ENCODE measurements at regions not wholly inside any gene's neighbourhood (a gene's known extent, or its start where the extent isn't known, plus 50 kb on each side); places are given as distances from the start of the nearest gene placed in this dataset.
A peak's percentile ranks its signal among the peaks of the same experiment; 100 is the strongest.

DNA sequence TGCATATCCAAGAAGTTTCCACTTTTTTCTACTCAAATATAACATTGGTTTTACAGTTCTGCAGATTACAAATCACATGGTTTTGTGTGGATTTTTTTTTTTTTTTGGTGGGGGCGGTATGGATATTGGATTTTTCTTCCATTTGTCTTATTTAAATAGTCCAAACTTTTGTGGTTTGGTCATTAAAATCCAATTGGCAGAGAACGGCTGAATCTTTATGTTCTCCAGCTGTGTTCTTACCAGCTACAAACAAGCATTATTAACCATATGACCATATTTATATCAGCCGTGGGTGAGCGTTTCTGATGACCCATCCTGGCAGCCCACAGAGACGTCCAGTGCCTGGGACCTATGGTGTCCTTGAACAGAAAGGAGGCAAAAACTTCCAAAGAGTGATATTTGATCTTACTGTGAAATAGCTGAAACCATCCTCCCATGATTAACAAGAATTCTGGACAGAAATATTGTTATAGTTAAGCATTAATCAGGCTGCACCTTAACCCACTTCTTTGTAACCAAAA, 200.4 kb downstream of the LYPLAL1 start:
- H3K36me3 ChIP-seq (ENCODE audit: control insufficient read depth, insufficient read depth, low read length), result no peaks in the 10 kb centered on the region
- H3K9me3 ChIP-seq (ENCODE audit: control insufficient read depth, low read length), result no peaks in the 10 kb centered on the region
- no peaks in the 10 kb centered on the region for H3K27me3 ChIP-seq (ENCODE audit: control insufficient read depth, insufficient read depth, low read length, poor library complexity, severe bottlenecking)
- no peak overlapping the region for H3K4me3 ChIP-seq (ENCODE audit: insufficient read depth, low read depth, low read length)
- 97% methylated on average over 4 of the region's 5 CpGs for WGBS, 2 experiments
- no peaks in the 10 kb centered on the region for H3K4me1 ChIP-seq (ENCODE audit: control insufficient read depth, insufficient read depth, low read length)
- no peak overlapping the region for H3K27ac ChIP-seq (ENCODE audit: insufficient read depth, low read depth, low read length, poor library complexity, severe bottlenecking)

GRCh38 chr1:219373616-219373935, 199.9 kb downstream of the LYPLAL1 start:
- Histone ChIP-seq H3K9me3 (ENCODE audit: control insufficient read depth, low read length) (no peaks in the 10 kb centered on the region), H3K27me3 (ENCODE audit: control insufficient read depth, insufficient read depth, low read length, poor library complexity, severe bottlenecking) (no peaks in the 10 kb centered on the region), H3K4me1 (ENCODE audit: control insufficient read depth, insufficient read depth, low read length) (no peaks in the 10 kb centered on the region), H3K36me3 (ENCODE audit: control insufficient read depth, insufficient read depth, low read length) (no peaks in the 10 kb centered on the region), H3K27ac (ENCODE audit: insufficient read depth, low read depth, low read length, poor library complexity, severe bottlenecking) (no peak overlapping the region), H3K4me3 (ENCODE audit: insufficient read depth, low read depth, low read length) (no peak overlapping the region)
- WGBS, 2 experiments, result 92 to 94% methylated on average over 1 of the region's 1 CpG

- no peak overlapping the region for H3K4me3 ChIP-seq (ENCODE audit: insufficient read depth, low read depth, low read length)
- H3K4me1 ChIP-seq (ENCODE audit: control insufficient read depth, insufficient read depth, low read length), result no peaks in the 10 kb centered on the region
- no peaks in the 10 kb centered on the region for H3K36me3 ChIP-seq (ENCODE audit: control insufficient read depth, insufficient read depth, low read length)
- H3K9me3 ChIP-seq (ENCODE audit: control insufficient read depth, low read length), result no peaks in the 10 kb centered on the region
- H3K27ac ChIP-seq (ENCODE audit: insufficient read depth, low read depth, low read length, poor library complexity, severe bottlenecking), result no peak overlapping the region
- H3K27me3 ChIP-seq (ENCODE audit: control insufficient read depth, insufficient read depth, low read length, poor library complexity, severe bottlenecking), result no peaks in the 10 kb centered on the region
- WGBS, 2 experiments, result 95 to 96% methylated on average over 6 of the region's 6 CpGs
Observed at GRCh38 chr1:219372916-219373615, 199.4 kb downstream of the LYPLAL1 start.

DNA sequence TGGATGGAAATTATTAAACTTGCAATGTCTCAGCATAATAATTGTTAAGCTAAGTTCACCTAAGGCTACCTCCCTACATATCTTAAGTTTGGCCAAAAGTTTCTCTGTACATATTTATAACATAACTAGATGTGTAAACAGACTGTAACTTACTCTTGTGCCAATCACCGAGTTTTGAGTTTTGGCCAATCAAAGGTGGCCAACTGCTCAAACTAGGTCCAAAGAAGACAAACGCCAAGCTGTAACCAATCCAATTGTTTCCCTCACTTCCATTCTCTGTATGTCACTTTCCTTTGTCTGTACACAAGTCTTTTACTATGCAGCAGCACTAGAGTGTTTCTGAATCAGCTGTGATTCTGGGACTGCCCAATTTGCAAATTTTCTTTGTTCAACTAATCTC, 197.8 kb downstream of the LYPLAL1 start:
- no peaks in the 10 kb centered on the region for H3K4me1 ChIP-seq (ENCODE audit: control insufficient read depth, insufficient read depth, low read length)
- no peaks in the 10 kb centered on the region for H3K9me3 ChIP-seq (ENCODE audit: control insufficient read depth, low read length)
- H3K27me3 ChIP-seq (ENCODE audit: control insufficient read depth, insufficient read depth, low read length, poor library complexity, severe bottlenecking), result no peaks in the 10 kb centered on the region
- no peak overlapping the region for H3K4me3 ChIP-seq (ENCODE audit: insufficient read depth, low read depth, low read length)
- WGBS, 2 experiments, result 89 to 94% methylated on average over 2 of the region's 2 CpGs
- no peaks in the 10 kb centered on the region for H3K36me3 ChIP-seq (ENCODE audit: control insufficient read depth, insufficient read depth, low read length)
- no peak overlapping the region for H3K27ac ChIP-seq (ENCODE audit: insufficient read depth, low read depth, low read length, poor library complexity, severe bottlenecking)

GRCh38 chr1:219367496-219367895, 193.8 kb downstream of the LYPLAL1 start:
- Histone ChIP-seq H3K9me3 (ENCODE audit: control insufficient read depth, low read length) (no peaks in the 10 kb centered on the region), H3K36me3 (ENCODE audit: control insufficient read depth, insufficient read depth, low read length) (no peaks in the 10 kb centered on the region), H3K27me3 (ENCODE audit: control insufficient read depth, insufficient read depth, low read length, poor library complexity, severe bottlenecking) (no peaks in the 10 kb centered on the region), H3K27ac (ENCODE audit: insufficient read depth, low read depth, low read length, poor library complexity, severe bottlenecking) (no peak overlapping the region), H3K4me1 (ENCODE audit: control insufficient read depth, insufficient read depth, low read length) (no peaks in the 10 kb centered on the region), H3K4me3 (ENCODE audit: insufficient read depth, low read depth, low read length) (no peak overlapping the region)
- WGBS, 2 experiments, result 93 to 98% methylated on average over 2 to 3 of the region's 3 CpGs

DNA sequence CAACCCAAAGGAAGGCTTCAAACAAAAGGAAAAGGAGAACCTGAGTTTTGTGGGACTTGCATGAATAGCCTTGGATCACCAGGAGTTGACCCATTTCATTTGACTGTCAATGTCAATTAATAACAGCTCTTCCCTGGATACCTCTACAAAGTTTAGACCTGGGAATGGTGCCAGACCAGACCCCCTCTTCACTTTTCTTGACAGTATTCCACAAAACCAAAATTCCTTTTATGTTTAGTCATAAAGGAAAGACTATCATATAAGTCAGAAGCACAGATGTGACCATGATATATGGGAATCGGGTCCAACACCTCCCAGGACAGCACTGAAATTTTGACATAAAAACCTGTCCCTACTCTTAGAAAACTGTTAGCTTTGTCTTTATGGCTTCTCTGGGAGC, 191.8 kb downstream of the LYPLAL1 start:
- 97 to 100% methylated on average over 1 of the region's 1 CpG for WGBS, 2 experiments
- no peaks in the 10 kb centered on the region for H3K4me1 ChIP-seq (ENCODE audit: control insufficient read depth, insufficient read depth, low read length)
- no peak overlapping the region for H3K4me3 ChIP-seq (ENCODE audit: insufficient read depth, low read depth, low read length)
- no peaks in the 10 kb centered on the region for H3K27me3 ChIP-seq (ENCODE audit: control insufficient read depth, insufficient read depth, low read length, poor library complexity, severe bottlenecking)
- H3K27ac ChIP-seq (ENCODE audit: insufficient read depth, low read depth, low read length, poor library complexity, severe bottlenecking), result no peak overlapping the region
- no peaks in the 10 kb centered on the region for H3K36me3 ChIP-seq (ENCODE audit: control insufficient read depth, insufficient read depth, low read length)
- no peaks in the 10 kb centered on the region for H3K9me3 ChIP-seq (ENCODE audit: control insufficient read depth, low read length)

DNA sequence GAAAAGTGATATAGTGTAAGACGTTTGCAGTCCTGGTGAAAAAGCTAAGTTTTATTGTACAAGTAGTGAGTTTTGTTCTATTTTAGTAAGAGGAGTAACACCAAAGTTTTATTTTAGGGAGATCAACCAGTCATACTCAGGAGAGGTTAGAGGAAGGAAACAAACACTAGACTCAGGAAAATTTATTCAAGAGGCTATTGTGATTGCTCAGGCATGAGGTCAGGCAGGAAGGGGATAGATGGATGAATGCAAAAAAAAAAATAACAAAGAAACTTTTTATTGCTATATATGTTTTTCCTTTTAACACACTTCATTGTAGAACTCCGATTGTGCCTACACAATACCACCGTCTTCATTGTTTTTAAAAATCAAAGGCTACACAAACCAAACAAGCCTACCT, 189.0 kb downstream of the LYPLAL1 start:
- H3K27me3 ChIP-seq (ENCODE audit: control insufficient read depth, insufficient read depth, low read length, poor library complexity, severe bottlenecking), result no peaks in the 10 kb centered on the region
- 77 to 92% methylated on average over 1 to 3 of the region's 3 CpGs for WGBS, 2 experiments
- no peaks in the 10 kb centered on the region for H3K4me1 ChIP-seq (ENCODE audit: control insufficient read depth, insufficient read depth, low read length)

DNA sequence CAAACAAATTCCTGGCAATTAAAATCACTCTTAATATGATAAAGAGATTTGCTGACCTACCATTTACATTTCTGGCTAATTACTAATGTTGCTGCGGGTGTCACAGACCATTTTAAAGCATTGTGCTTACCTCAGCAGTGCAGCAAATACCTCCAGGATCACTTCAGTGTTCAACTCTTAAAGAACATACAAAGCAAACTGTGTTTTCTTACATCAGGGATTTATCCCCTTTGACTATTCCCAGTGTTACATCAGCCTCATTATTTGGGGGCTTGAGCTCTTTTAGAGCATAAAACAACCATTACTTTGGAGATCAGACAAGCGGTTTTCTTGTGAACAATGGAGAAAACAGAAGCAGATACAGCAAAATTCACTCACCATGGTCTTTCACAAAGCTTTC, 185.4 kb downstream of the LYPLAL1 start:
- H3K4me3 ChIP-seq (ENCODE audit: insufficient read depth, low read depth, low read length), result no peak overlapping the region
- 82 to 86% methylated on average over 2 of the region's 2 CpGs for WGBS, 2 experiments
- H3K4me1 ChIP-seq (ENCODE audit: control insufficient read depth, insufficient read depth, low read length), result no peaks in the 10 kb centered on the region
- no peaks in the 10 kb centered on the region for H3K36me3 ChIP-seq (ENCODE audit: control insufficient read depth, insufficient read depth, low read length)
- H3K9me3 ChIP-seq (ENCODE audit: control insufficient read depth, low read length), result no peaks in the 10 kb centered on the region
- H3K27ac ChIP-seq (ENCODE audit: insufficient read depth, low read depth, low read length, poor library complexity, severe bottlenecking), result peak overlapping the region; percentile 46
- H3K27me3 ChIP-seq (ENCODE audit: control insufficient read depth, insufficient read depth, low read length, poor library complexity, severe bottlenecking), result no peaks in the 10 kb centered on the region

More for the DNA sequence above, 189.0 kb downstream of the LYPLAL1 start:
- no peak overlapping the region for H3K27ac ChIP-seq (ENCODE audit: insufficient read depth, low read depth, low read length, poor library complexity, severe bottlenecking)
- no peaks in the 10 kb centered on the region for H3K9me3 ChIP-seq (ENCODE audit: control insufficient read depth, low read length)
- H3K4me3 ChIP-seq (ENCODE audit: insufficient read depth, low read depth, low read length), result no peak overlapping the region
- H3K36me3 ChIP-seq (ENCODE audit: control insufficient read depth, insufficient read depth, low read length), result no peaks in the 10 kb centered on the region

GRCh38 chr1:219358080-219358479, 184.4 kb downstream of the LYPLAL1 start:
- Histone ChIP-seq H3K27me3 (ENCODE audit: control insufficient read depth, insufficient read depth, low read length, poor library complexity, severe bottlenecking) (no peaks in the 10 kb centered on the region), H3K36me3 (ENCODE audit: control insufficient read depth, insufficient read depth, low read length) (no peaks in the 10 kb centered on the region), H3K4me1 (ENCODE audit: control insufficient read depth, insufficient read depth, low read length) (no peaks in the 10 kb centered on the region), H3K4me3 (ENCODE audit: insufficient read depth, low read depth, low read length) (no peak overlapping the region), H3K27ac (ENCODE audit: insufficient read depth, low read depth, low read length, poor library complexity, severe bottlenecking) (no peak overlapping the region), H3K9me3 (ENCODE audit: control insufficient read depth, low read length) (no peaks in the 10 kb centered on the region)
- WGBS, 2 experiments, result 100% methylated on average over 1 of the region's 2 CpGs

GRCh38 chr1:219354962-219355361, 181.3 kb downstream of the LYPLAL1 start:
- Histone ChIP-seq H3K27me3 (ENCODE audit: control insufficient read depth, insufficient read depth, low read length, poor library complexity, severe bottlenecking) (no peaks in the 10 kb centered on the region), H3K9me3 (ENCODE audit: control insufficient read depth, low read length) (no peaks in the 10 kb centered on the region), H3K4me3 (ENCODE audit: insufficient read depth, low read depth, low read length) (no peak overlapping the region), H3K4me1 (ENCODE audit: control insufficient read depth, insufficient read depth, low read length) (no peaks in the 10 kb centered on the region), H3K27ac (ENCODE audit: insufficient read depth, low read depth, low read length, poor library complexity, severe bottlenecking) (no peak overlapping the region), H3K36me3 (ENCODE audit: control insufficient read depth, insufficient read depth, low read length) (no peaks in the 10 kb centered on the region)
- WGBS, 2 experiments, result 98 to 100% methylated on average over 1 to 3 of the region's 4 CpGs
